SIG-M5 treated with dmso at 0.1 percent for 504 hours (cell line): ENCODE measurements at regions not wholly inside any gene's neighbourhood (a gene's known extent, or its start where the extent isn't known, plus 50 kb on each side); places are given as distances from the start of the nearest gene placed in this dataset.
"Not testable (repeated sequence)": the region's sequence is repeated elsewhere in the genome, so short reads cannot be mapped to it uniquely, and the experiment has no call there.

Experiments used
- DNase-seq: peaks from one replicate; lab custom pipeline; 2025; ENCODE audit not compliant: unreplicated experiment; lab: John Stamatoyannopoulos, UW

- DNase-seq = no peak
Observed at GRCh38 chr2:192827735-192828134, 633.0 kb upstream of the TMEFF2 start.

GRCh38 chr2:192814376-192814775 lies 619.6 kb upstream of the TMEFF2 start:
- DNase-seq = no peak

- no peak for DNase-seq
Observed at GRCh38 chr2:192813341-192813740, 618.6 kb upstream of the TMEFF2 start.

- no peak for DNase-seq
Observed at GRCh38 chr2:192809173-192809572, 614.4 kb upstream of the TMEFF2 start.

- no peak for DNase-seq
Observed at GRCh38 chr2:192783643-192784042, 588.9 kb upstream of the TMEFF2 start.

GRCh38 chr2:192775459-192776262 lies 580.9 kb upstream of the TMEFF2 start:
- DNase-seq = no peak

GRCh38 chr2:192775011-192775410 lies 580.3 kb upstream of the TMEFF2 start:
- DNase-seq = no peak

GRCh38 chr2:192773044-192773443 lies 578.3 kb upstream of the TMEFF2 start:
- DNase-seq = no peak

GRCh38 chr2:192749611-192750200 lies 555.0 kb upstream of the TMEFF2 start:
- DNase-seq = peak; percentile 66

- no peak for DNase-seq
Observed at GRCh38 chr2:192741889-192742288, 547.2 kb upstream of the TMEFF2 start.

- no peak for DNase-seq
Observed at GRCh38 chr2:192735447-192735846, 540.7 kb upstream of the TMEFF2 start.

GRCh38 chr2:192729369-192729768 lies 534.6 kb upstream of the TMEFF2 start:
- DNase-seq = no peak

GRCh38 chr2:192725991-192726390 lies 531.3 kb upstream of the TMEFF2 start:
- DNase-seq = no peak

GRCh38 chr2:192719629-192720028 lies 524.9 kb upstream of the TMEFF2 start:
- DNase-seq = no peak

GRCh38 chr2:192718340-192718739 lies 523.6 kb upstream of the TMEFF2 start:
- no peak for DNase-seq

GRCh38 chr2:192700934-192701333 lies 506.2 kb upstream of the TMEFF2 start:
- DNase-seq = no peak

GRCh38 chr2:192697880-192698279 lies 503.1 kb upstream of the TMEFF2 start:
- DNase-seq = no peak

GRCh38 chr2:192696857-192697256 lies 502.1 kb upstream of the TMEFF2 start:
- no peak for DNase-seq

- peak; percentile 76 for DNase-seq
Observed at GRCh38 chr2:192687015-192687414, 492.3 kb upstream of the TMEFF2 start.

GRCh38 chr2:192682511-192682910 lies 487.8 kb upstream of the TMEFF2 start:
- not testable (repeated sequence) for DNase-seq

GRCh38 chr2:192675681-192676080 lies 480.9 kb upstream of the TMEFF2 start:
- no peak for DNase-seq

- DNase-seq = no peak
Observed at GRCh38 chr2:192669505-192670091, 474.9 kb upstream of the TMEFF2 start.
